ENCODE measurements at regions not wholly inside any gene's neighbourhood (a gene's known extent, or its start where the extent isn't known, plus 50 kb on each side); places are given as distances from the start of the nearest gene placed in this dataset.

- DNase-seq, result no peak
Measured at GRCh38 chr9:107431461-107431860, 58.1 kb downstream of the KLF4 start.

GRCh38 chr9:107430071-107430470, 59.5 kb downstream of the KLF4 start:
- no peak for DNase-seq

GRCh38 chr9:107426126-107426525, 63.4 kb downstream of the KLF4 start:
- DNase-seq, result no peak

- DNase-seq, result peak; percentile 76
Measured at GRCh38 chr9:107425101-107426025, 64.2 kb downstream of the KLF4 start.

GRCh38 chr9:107423540-107423939, 66.0 kb downstream of the KLF4 start:
- DNase-seq, result no peak

- peak; percentile 59 for DNase-seq
Measured at GRCh38 chr9:107422189-107423185, 67.1 kb downstream of the KLF4 start.

GRCh38 chr9:107410420-107410819, 79.1 kb downstream of the KLF4 start:
- no peak for DNase-seq

- DNase-seq, result no peak
Measured at GRCh38 chr9:107409581-107410389, 79.8 kb downstream of the KLF4 start.

- no peak for DNase-seq
Measured at GRCh38 chr9:107407675-107408074, 81.9 kb downstream of the KLF4 start.

GRCh38 chr9:107405511-107405910, 84.1 kb downstream of the KLF4 start:
- DNase-seq, result no peak

- DNase-seq, result no peak
Measured at GRCh38 chr9:107404736-107405135, 84.8 kb downstream of the KLF4 start.

- DNase-seq, result no peak
Measured at GRCh38 chr9:107404161-107404560, 85.4 kb downstream of the KLF4 start.

- no peak for DNase-seq
Measured at GRCh38 chr9:107397076-107398044, 92.2 kb downstream of the KLF4 start.

- no peak for DNase-seq
Measured at GRCh38 chr9:107394264-107394663, 95.3 kb downstream of the KLF4 start.

GRCh38 chr9:107390778-107391177, 98.8 kb downstream of the KLF4 start:
- DNase-seq, result no peak

- no peak for DNase-seq
Measured at GRCh38 chr9:107390279-107390678, 99.3 kb downstream of the KLF4 start.

GRCh38 chr9:107389617-107390071, 99.9 kb downstream of the KLF4 start:
- DNase-seq, result no peak

- DNase-seq, result no peak
Measured at GRCh38 chr9:107388890-107389289, 100.7 kb downstream of the KLF4 start.

- DNase-seq, result no peak
Measured at GRCh38 chr9:107387409-107387808, 102.2 kb downstream of the KLF4 start.

GRCh38 chr9:107386396-107386795, 103.2 kb downstream of the KLF4 start:
- DNase-seq, result no peak

Measured in activated CD4-positive, alpha-beta T cell treated with anti-CD3 and anti-CD28 coated beads for 48 hours (primary cell).